Stomach (tissue), 4 donors: ENCODE measurements at regions not wholly inside any gene's neighbourhood (a gene's known extent, or its start where the extent isn't known, plus 50 kb on each side); places are given as distances from the start of the nearest gene placed in this dataset.

Source experiments
- POLR2A ChIP-seq, 4 donors: fragments of 450-650 bp; IDR thresholded peaks; one replicate each; pipeline ENCODE4 v1.6.1; 2016; ENCODE audit warnings: antibody characterized with exemption in 4 of 4, control low read depth in 2 of 4, mild to moderate bottlenecking in 1 of 4, moderate library complexity in 1 of 4
- POLR2AphosphoS5 ChIP-seq, 3 donors: sonication (generic); formaldehyde crosslinking; IDR thresholded peaks; one replicate each; pipeline ENCODE4 v1.6.1; 2016; ENCODE audit warnings: antibody characterized with exemption in 3 of 3
- TF ChIP-seq, protein P1 (sequence below), 7 experiments: fragments of 450-650 bp in 4 of 7; fragments of 200-600 bp in 3 of 7; sonication (generic) in 3 of 7; IDR thresholded peaks; one replicate each; pipeline ENCODE4 v1.5.1; 2016 to 2019; ENCODE audit warnings: antibody characterized with exemption in 7 of 7, control low read depth in 2 of 7, mild to moderate bottlenecking in 1 of 7

GRCh38 chr7:47044625-47045024 is 537.3 kb downstream of the TNS3 start:
- TF ChIP-seq, protein P1, sequence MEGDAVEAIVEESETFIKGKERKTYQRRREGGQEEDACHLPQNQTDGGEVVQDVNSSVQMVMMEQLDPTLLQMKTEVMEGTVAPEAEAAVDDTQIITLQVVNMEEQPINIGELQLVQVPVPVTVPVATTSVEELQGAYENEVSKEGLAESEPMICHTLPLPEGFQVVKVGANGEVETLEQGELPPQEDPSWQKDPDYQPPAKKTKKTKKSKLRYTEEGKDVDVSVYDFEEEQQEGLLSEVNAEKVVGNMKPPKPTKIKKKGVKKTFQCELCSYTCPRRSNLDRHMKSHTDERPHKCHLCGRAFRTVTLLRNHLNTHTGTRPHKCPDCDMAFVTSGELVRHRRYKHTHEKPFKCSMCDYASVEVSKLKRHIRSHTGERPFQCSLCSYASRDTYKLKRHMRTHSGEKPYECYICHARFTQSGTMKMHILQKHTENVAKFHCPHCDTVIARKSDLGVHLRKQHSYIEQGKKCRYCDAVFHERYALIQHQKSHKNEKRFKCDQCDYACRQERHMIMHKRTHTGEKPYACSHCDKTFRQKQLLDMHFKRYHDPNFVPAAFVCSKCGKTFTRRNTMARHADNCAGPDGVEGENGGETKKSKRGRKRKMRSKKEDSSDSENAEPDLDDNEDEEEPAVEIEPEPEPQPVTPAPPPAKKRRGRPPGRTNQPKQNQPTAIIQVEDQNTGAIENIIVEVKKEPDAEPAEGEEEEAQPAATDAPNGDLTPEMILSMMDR (IDR thresholded peaks at IDR 0.05): no peak
- no peak for TF ChIP-seq POLR2A (IDR thresholded peaks at IDR 0.05)
- no peak for TF ChIP-seq POLR2AphosphoS5 (IDR thresholded peaks at IDR 0.05)
